SK-N-SH treated with all-trans-retinoic acid at 6 μM for 48 hours (cell line): ENCODE measurements at regions not wholly inside any gene's neighbourhood (a gene's known extent, or its start where the extent isn't known, plus 50 kb on each side); places are given as distances from the start of the nearest gene placed in this dataset.

ENCODE experiments used
- ATAC-seq: fragments of 200-7000 bp; cut with Tn5 transposase; 3 replicates; pipeline ENCODE4 v1.9.1; 2020; ENCODE audit warnings: mild to moderate bottlenecking, moderate library complexity
- ARNTL ChIP-seq: fragments of 450-650 bp; formaldehyde crosslinking; IDR thresholded peaks from 2 replicates; pipeline ENCODE4 v1.5.0; 2020; ENCODE audit warnings: low read depth, mild to moderate bottlenecking, moderate library complexity, borderline replicate concordance
- BACH2 ChIP-seq: fragments of 250-450 bp; sonication (Bioruptor Pico); IDR thresholded peaks from 2 replicates; pipeline ENCODE4 v1.9.0; 2021; ENCODE audit warnings: mild to moderate bottlenecking, borderline replicate concordance
- CREB5 ChIP-seq: fragments of 250-450 bp; sonication (Bioruptor Pico); IDR thresholded peaks from 2 replicates; pipeline ENCODE4 v1.5.1; 2020; ENCODE audit warnings: low read depth, mild to moderate bottlenecking, moderate library complexity
- CSDC2 ChIP-seq: fragments of 250-450 bp; sonication (Bioruptor Pico); IDR thresholded peaks from 2 replicates; pipeline ENCODE4 v1.5.0; 2020; ENCODE audit warnings: mild to moderate bottlenecking, moderate library complexity
- ESRRG ChIP-seq: fragments of 250-450 bp; sonication (Bioruptor Pico); IDR thresholded peaks from 2 replicates; pipeline ENCODE4 v1.6.1; 2021; ENCODE audit warnings: mild to moderate bottlenecking
- ISL1 ChIP-seq: fragments of 250-450 bp; sonication (Bioruptor Pico); IDR thresholded peaks from 2 replicates; pipeline ENCODE4 v2.1.2; 2022; ENCODE audit warnings: mild to moderate bottlenecking, moderate library complexity
- OSR1 ChIP-seq: fragments of 250-450 bp; sonication (Bioruptor Pico); IDR thresholded peaks from 2 replicates; pipeline ENCODE4 v1.8.0; 2022; ENCODE audit warnings: moderate library complexity, mild to moderate bottlenecking, inconsistent platforms
- PATZ1 ChIP-seq: fragments of 250-450 bp; sonication (Bioruptor Pico); IDR thresholded peaks from 2 replicates; pipeline ENCODE4 v1.8.0; 2020; ENCODE audit warnings: mild to moderate bottlenecking, moderate library complexity, borderline replicate concordance
- RARB ChIP-seq: fragments of 250-450 bp; sonication (Bioruptor Pico); IDR thresholded peaks from 2 replicates; pipeline ENCODE4 v1.8.0; 2021; ENCODE audit warnings: mild to moderate bottlenecking, moderate library complexity
- SNAI2 ChIP-seq: fragments of 250-450 bp; sonication (Bioruptor Pico); IDR thresholded peaks from 2 replicates; pipeline ENCODE4 v1.5.0; 2020; ENCODE audit warnings: mild to moderate bottlenecking, moderate library complexity
- TCF4 ChIP-seq: fragments of 250-450 bp; sonication (Bioruptor Pico); IDR thresholded peaks from 2 replicates; pipeline ENCODE4 v1.8.0; 2021; ENCODE audit warnings: mild to moderate bottlenecking, moderate library complexity, borderline replicate concordance
- TOX ChIP-seq: fragments of 250-450 bp; sonication (Bioruptor Pico); IDR thresholded peaks from 2 replicates; pipeline ENCODE4 v1.8.0; 2021; ENCODE audit warnings: mild to moderate bottlenecking, moderate library complexity, borderline replicate concordance
- TSHZ2 ChIP-seq: fragments of 250-450 bp; sonication (Bioruptor Pico); IDR thresholded peaks from 2 replicates; pipeline ENCODE4 v1.5.0; 2020; ENCODE audit warnings: mild to moderate bottlenecking, moderate library complexity
- ZC3H10 ChIP-seq: fragments of 250-450 bp; sonication (Bioruptor Pico); IDR thresholded peaks from 2 replicates; pipeline ENCODE4 v1.5.1; 2021; ENCODE audit warnings: mild to moderate bottlenecking, moderate library complexity
- ZFP3 ChIP-seq: fragments of 250-450 bp; sonication (Bioruptor Pico); IDR thresholded peaks from 2 replicates; pipeline ENCODE4 v1.5.0; 2020; ENCODE audit warnings: mild to moderate bottlenecking, moderate library complexity
- ZFP30 ChIP-seq: fragments of 450-650 bp; formaldehyde crosslinking; IDR thresholded peaks from 2 replicates; pipeline ENCODE4 v1.5.0; 2022; ENCODE audit warnings: mild to moderate bottlenecking, moderate library complexity
- ZNF565 ChIP-seq: fragments of 450-650 bp; formaldehyde crosslinking; conservative IDR thresholded peaks from 2 replicates; pipeline ENCODE4 v1.5.0; 2020; ENCODE audit warnings: low read depth, mild to moderate bottlenecking, moderate library complexity
- ZNF70 ChIP-seq: fragments of 450-650 bp; formaldehyde crosslinking; IDR thresholded peaks from 2 replicates; pipeline ENCODE4 v1.5.0; 2020; ENCODE audit warnings: mild to moderate bottlenecking, moderate library complexity
- ZNF8 ChIP-seq: fragments of 450-650 bp; formaldehyde crosslinking; IDR thresholded peaks from 2 replicates; pipeline ENCODE4 v1.5.0; 2020; ENCODE audit warnings: mild to moderate bottlenecking, moderate library complexity
- TF ChIP-seq, protein P1 (sequence below): fragments of 250-450 bp; sonication (Bioruptor Pico); IDR thresholded peaks from 2 replicates; pipeline ENCODE4 v1.5.1; 2021; ENCODE audit warnings: mild to moderate bottlenecking, moderate library complexity

- no peak for ATAC-seq
- no peak for TF ChIP-seq ZNF8 (CRISPR knock-in tag)
- no peak for TF ChIP-seq TOX (CRISPR knock-in tag)
- TF ChIP-seq ZC3H10 (CRISPR knock-in tag): no peak
- no peak for TF ChIP-seq ARNTL
- no peak for TF ChIP-seq ZNF565 (CRISPR knock-in tag)
- no peak for TF ChIP-seq BACH2 (CRISPR knock-in tag)
- no peak for TF ChIP-seq CSDC2 (CRISPR knock-in tag)
- TF ChIP-seq, protein P1, sequence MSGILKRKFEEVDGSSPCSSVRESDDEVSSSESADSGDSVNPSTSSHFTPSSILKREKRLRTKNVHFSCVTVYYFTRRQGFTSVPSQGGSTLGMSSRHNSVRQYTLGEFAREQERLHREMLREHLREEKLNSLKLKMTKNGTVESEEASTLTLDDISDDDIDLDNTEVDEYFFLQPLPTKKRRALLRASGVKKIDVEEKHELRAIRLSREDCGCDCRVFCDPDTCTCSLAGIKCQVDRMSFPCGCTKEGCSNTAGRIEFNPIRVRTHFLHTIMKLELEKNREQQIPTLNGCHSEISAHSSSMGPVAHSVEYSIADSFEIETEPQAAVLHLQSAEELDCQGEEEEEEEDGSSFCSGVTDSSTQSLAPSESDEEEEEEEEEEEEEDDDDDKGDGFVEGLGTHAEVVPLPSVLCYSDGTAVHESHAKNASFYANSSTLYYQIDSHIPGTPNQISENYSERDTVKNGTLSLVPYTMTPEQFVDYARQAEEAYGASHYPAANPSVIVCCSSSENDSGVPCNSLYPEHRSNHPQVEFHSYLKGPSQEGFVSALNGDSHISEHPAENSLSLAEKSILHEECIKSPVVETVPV (CRISPR knock-in tag): no peak
- no peak for TF ChIP-seq OSR1 (CRISPR knock-in tag)
Observed at GRCh38 chr11:69427337-69427736, 54.1 kb upstream of the LINC01488 start.

GRCh38 chr11:69427906-69428880 is 53.3 kb upstream of the LINC01488 start:
- no peak for ATAC-seq
- TF ChIP-seq, protein P1 (CRISPR knock-in tag): no peak
- TF ChIP-seq CREB5 (CRISPR knock-in tag) (no peak), ZNF565 (CRISPR knock-in tag) (no peak), BACH2 (CRISPR knock-in tag) (no peak), ZNF70 (CRISPR knock-in tag) (no peak), ESRRG (no peak), TCF4 (CRISPR knock-in tag) (no peak), RARB (CRISPR knock-in tag) (no peak), SNAI2 (CRISPR knock-in tag) (no peak), ZFP30 (CRISPR knock-in tag) (no peak), OSR1 (CRISPR knock-in tag) (no peak), ZNF8 (CRISPR knock-in tag) (no peak), PATZ1 (CRISPR knock-in tag) (no peak), ZFP3 (CRISPR knock-in tag) (no peak), TSHZ2 (CRISPR knock-in tag) (no peak), ISL1 (CRISPR knock-in tag) (no peak)
- TF ChIP-seq, all 23 proteins: peak for 0
